ENCODE measurements at regions not wholly inside any gene's neighbourhood (a gene's known extent, or its start where the extent isn't known, plus 50 kb on each side); places are given as distances from the start of the nearest gene placed in this dataset.
A peak's percentile ranks its signal among the peaks of the same experiment; 100 is the strongest.
"Not testable (repeated sequence)": the region's sequence is repeated elsewhere in the genome, so short reads cannot be mapped to it uniquely, and the experiment has no call there.

GRCh38 chr2:106339609-106340008 lies 128.6 kb downstream of the RGPD3 start:
- DNase-seq = no peak

DNA sequence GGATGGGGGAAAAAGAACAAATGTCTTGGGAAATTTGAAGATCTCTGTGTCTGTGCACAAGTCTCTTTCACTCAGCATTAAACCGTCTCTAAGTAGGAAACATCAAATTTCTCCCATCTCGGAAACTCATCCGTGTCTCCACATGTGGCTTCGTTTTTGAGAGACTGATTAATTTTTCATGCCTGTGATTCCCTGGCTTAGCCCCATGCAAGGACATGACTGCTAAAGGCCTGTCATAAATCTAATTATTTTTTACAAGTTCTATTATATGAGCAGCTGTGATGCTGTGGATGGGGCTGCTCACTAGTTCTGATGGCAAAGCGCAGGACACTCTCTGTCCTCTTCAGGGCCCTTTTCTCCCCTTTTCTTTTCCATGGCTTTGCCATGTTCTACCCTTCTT lies 129.1 kb downstream of the RGPD3 start:
- DNase-seq = no peak

- no peak for DNase-seq
These were observed 130.2 kb downstream of the RGPD3 start for GRCh38 chr2:106338043-106338442.

DNA sequence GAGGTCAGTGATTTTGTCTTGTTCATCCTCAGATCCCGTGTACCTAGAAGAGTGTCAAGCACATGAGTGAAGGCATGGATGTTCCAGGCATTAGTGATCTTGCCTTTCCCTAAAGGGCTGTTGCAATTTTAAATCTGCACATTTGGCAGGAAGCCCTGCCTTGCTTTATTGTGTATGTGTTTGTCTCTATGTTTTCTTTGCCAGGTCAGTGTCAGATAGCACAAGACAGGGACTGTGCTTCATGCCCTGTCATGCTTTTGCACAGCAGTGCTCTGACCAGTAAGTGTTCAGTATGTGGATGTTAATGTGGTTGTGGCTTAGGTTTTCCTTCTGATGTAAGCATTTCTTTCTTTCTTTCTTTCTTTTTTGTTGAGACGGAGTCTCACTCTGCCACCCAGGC lies 131.5 kb downstream of the RGPD3 start:
- DNase-seq = no peak

GRCh38 chr2:106336108-106336507 lies 132.1 kb downstream of the RGPD3 start:
- DNase-seq = no peak

DNA sequence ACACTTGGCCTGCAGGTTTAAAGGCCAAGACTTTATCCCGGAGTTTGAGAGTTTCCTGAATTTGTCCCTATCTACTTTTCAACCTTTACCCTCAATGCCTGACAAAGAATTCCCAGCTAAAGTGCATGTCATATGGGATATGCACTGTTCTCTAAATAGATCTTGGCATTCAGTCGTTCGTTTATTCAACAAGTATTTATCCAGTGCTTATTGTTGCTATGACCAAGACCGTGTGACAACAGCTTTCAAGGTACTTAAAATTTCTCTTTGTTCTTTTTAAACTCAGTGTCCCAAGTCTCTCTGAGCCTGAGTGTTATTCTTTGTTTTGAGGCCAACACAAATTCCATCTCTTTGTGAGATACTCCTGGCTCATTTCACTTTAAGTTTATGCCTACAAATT lies 133.4 kb downstream of the RGPD3 start:
- DNase-seq = no peak

- DNase-seq = not testable (repeated sequence)
These were observed 134.8 kb downstream of the RGPD3 start for GRCh38 chr2:106333253-106333873.

DNA sequence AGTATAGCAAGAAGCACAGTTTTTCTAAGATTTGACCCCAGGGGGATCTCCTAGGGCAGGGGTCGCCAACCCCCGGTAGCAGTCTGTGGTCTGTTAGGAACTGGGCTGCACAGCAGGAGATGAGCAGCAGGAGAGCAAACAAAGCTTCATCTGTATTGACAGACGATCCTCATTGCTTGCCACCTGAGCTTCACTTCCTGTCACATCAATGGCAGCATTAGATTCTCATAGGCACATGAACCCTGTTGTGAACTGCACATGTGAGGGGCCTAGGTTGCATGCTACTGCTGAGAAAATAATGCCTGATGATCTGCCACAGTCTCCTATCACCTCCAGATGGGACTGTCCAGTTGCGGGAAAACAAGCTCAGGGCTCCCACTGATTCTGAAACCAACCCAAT lies 136.2 kb downstream of the RGPD3 start:
- DNase-seq = no peak

- peak; percentile 70 to 75 for DNase-seq
These were observed 136.5 kb upstream of the UXS1 start for GRCh38 chr2:106330384-106331261.

DNA sequence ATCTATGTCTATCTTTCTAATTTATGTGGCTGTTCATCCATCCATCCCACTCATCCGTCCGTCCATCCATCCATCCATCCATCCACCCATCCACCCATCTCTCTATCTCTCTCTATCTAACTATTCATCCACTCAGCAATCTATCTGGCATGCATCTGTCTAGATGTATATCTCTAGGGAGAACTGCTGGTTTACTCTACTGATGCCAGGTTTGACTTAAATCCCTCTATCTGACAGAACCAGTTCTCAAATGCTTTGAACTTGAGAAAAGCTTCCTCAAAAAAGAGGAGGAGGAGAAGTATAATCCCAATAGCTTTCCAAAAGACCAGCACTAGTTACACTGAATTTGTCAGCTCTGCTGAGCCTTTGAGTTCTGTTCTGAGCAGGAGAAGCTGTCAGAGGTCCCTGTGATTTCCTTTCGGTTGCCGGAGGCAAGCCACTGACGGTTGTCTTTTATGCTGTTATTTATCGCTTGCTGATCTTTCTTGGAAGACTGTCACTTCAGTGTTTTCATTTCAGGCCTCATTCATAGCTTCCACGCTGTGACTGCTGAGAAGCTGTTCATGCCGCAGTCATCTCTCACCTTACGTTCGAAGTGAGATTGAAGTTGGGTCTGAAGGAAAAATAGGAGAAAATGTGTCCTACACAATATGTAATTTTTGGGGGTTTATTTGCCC lies 129.4 kb upstream of the UXS1 start:
- no peak for DNase-seq

DNA sequence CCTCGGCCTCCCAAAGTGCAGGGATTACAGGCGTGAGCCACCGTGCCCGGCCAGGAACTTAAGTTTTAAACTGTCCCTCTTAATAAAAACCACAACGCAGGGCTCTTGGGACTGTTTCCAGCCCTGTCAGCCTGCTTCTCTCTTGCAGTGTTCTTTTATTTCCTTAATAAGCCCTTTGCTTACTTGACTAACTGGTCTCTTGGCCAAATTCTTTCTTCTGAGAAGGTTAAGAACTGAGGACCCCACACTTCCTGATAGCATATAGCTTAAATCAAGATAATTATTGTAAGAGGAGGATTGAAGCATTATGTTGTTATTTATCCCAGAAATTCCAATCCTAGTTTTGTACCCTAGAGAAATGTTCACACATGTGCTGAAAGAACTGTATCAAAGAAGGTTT lies 128.2 kb upstream of the UXS1 start:
- no peak for DNase-seq

DNA sequence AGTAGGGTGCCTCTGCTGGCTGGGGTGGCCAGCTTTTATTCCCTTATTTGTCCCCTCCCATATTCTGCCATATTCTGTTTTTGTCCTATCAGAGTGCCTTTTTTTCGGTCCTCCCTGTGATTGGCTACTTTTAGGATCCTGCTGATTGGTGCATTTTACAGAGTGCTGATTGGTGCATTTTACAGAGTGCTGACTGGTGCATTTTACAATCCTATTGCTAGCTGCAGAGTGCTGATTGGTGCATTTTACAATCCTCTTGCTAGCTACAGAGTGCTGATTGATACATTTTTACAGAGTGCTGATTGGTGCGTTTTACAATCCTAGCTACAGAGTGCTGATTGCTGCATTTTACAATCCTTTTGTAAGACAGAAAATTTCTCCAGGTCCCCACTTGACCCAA lies 126.3 kb upstream of the UXS1 start:
- not testable (repeated sequence) for DNase-seq

GRCh38 chr2:106316915-106317314 lies 122.8 kb upstream of the UXS1 start:
- no peak for DNase-seq

GRCh38 chr2:106314444-106314843 lies 120.3 kb upstream of the UXS1 start:
- DNase-seq = peak in 1 of 2 donors; percentile 5

DNA sequence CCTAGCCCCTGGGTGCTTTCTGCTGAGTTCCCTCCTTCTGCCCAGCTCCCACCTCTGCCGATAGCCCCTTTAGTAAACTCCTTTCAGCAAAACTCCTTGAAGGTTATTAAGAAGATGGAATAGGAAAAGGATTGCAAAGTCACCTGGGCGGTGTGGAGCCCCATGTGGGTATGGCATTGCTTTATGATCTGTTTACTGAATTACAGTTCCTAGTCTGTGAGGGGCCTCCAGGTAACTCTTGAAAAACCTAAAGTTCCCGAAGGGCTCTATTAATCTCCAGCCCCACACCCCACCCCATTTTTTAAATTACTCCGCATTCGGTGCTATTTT lies 116.9 kb upstream of the UXS1 start:
- DNase-seq = no peak

- no peak for DNase-seq
These were observed 113.8 kb upstream of the UXS1 start for GRCh38 chr2:106307860-106308259.

- DNase-seq = peak; percentile 60 to 72
These were observed 112.3 kb upstream of the UXS1 start for GRCh38 chr2:106306387-106306786.

- no peak for DNase-seq
These were observed 110.6 kb upstream of the UXS1 start for GRCh38 chr2:106304612-106305184.

GRCh38 chr2:106299696-106300095 lies 105.6 kb upstream of the UXS1 start:
- no peak for DNase-seq

GRCh38 chr2:106296182-106296815 lies 102.2 kb upstream of the UXS1 start:
- DNase-seq = no peak

DNA sequence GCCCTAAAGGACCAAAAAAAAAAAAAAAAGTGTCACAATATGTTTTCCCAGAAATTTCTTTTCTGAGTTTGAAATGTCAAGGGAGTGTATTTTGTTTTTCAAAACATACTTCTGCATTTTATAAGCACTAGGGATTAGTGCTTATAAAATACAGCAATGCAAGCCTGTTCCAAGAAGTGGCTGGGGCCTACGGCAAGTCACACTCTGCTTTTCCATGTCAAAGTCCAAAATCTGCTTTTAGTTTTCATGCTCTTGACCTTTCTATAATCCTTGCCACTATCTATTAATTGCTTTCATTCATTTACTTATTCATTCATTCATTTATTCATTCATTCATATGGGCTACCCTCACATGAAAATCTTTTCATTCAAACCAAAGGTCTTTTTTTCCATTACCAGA lies 100.1 kb upstream of the UXS1 start:
- no peak for DNase-seq

- DNase-seq = no peak
These were observed 99.2 kb upstream of the UXS1 start for GRCh38 chr2:106293271-106293783.

DNA sequence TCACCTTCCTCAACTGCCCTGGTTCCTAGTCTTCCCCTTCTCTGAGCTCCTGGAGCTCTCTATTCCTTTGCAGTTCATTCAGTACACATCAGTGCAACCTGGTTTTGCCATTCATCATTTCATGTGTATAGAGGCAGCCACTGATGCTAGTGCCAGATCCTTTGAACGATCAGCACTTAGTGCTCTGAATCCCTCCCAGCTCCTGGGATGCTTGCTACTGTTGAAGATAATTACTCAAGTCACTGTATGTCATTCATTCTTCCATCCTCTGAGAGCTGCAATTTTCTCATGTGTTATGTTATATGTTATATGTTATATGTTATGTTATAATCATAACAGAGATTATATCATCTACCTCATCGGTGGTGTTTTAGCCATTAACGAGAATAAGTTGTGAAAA lies 98.5 kb upstream of the UXS1 start:
- no peak for DNase-seq

All from inflammatory macrophage (primary cell).